ENCODE measurements at regions not wholly inside any gene's neighbourhood (a gene's known extent, or its start where the extent isn't known, plus 50 kb on each side); places are given as distances from the start of the nearest gene placed in this dataset.

DNA sequence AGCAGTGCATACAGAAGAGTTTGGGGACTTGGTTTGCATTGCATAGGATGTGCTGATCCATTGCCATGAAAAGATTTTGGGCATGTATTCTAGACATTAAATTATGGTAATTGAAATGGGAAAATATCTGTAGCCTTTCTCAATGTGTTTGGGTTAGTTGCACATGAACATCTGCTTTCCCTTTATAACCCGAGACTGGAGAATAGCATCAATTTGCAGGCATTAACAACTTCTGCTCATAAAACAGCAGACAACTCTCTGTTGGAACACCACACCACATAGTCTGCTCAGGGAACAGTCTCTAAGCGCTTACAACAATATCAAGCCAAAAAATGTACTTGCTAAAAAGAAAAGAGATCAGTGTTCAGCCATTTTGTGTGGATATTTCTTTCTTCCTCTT is 1391.1 kb upstream of the LRRTM3 start:
- Histone ChIP-seq H3K4me1 (ENCODE audit: control insufficient read depth in 1 of 2, insufficient read depth in 1 of 2, low read depth in 1 of 2, low read length in 1 of 2) (no peaks in the 10 kb centered on the region), H3K27ac (no peak overlapping the region), H3K27me3 (no peaks in the 10 kb centered on the region), H3K36me3 (no peaks in the 10 kb centered on the region), H3K9me3 (no peaks in the 10 kb centered on the region), H3K4me3 (ENCODE audit: low read depth in 1 of 2, low read length in 1 of 2) (no peak overlapping the region)
- TF ChIP-seq, protein P1, sequence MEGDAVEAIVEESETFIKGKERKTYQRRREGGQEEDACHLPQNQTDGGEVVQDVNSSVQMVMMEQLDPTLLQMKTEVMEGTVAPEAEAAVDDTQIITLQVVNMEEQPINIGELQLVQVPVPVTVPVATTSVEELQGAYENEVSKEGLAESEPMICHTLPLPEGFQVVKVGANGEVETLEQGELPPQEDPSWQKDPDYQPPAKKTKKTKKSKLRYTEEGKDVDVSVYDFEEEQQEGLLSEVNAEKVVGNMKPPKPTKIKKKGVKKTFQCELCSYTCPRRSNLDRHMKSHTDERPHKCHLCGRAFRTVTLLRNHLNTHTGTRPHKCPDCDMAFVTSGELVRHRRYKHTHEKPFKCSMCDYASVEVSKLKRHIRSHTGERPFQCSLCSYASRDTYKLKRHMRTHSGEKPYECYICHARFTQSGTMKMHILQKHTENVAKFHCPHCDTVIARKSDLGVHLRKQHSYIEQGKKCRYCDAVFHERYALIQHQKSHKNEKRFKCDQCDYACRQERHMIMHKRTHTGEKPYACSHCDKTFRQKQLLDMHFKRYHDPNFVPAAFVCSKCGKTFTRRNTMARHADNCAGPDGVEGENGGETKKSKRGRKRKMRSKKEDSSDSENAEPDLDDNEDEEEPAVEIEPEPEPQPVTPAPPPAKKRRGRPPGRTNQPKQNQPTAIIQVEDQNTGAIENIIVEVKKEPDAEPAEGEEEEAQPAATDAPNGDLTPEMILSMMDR (IDR thresholded peaks at IDR 0.05) = no peak

DNA sequence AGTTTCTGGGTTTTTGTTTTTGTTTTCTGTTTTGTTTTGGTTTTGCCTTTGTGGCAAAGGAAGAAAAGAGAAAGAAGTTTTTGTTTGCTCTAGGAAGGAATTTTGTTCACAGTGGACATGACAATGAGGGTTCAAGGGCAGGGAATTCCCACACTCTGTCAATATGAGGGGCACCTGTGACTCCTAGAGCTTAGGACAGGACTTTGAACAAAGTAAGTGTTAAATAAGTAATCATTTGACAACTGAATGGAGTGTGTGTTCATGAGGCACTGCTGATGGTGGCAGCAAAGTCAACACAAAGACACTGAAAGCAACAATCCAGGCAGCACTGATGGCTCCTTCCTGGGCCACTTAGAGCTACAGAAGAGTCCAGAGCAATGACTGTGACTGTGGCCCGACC is 1381.1 kb upstream of the LRRTM3 start:
- Histone ChIP-seq H3K4me1 (ENCODE audit: control insufficient read depth in 1 of 2, insufficient read depth in 1 of 2, low read depth in 1 of 2, low read length in 1 of 2) (no peaks in the 10 kb centered on the region), H3K4me3 (ENCODE audit: low read depth in 1 of 2, low read length in 1 of 2) (no peak overlapping the region), H3K27ac (no peak overlapping the region), H3K36me3 (no peaks in the 10 kb centered on the region), H3K9me3 (no peaks in the 10 kb centered on the region), H3K27me3 (no peaks in the 10 kb centered on the region)
- TF ChIP-seq, protein P1 (IDR thresholded peaks at IDR 0.05) = no peak

DNA sequence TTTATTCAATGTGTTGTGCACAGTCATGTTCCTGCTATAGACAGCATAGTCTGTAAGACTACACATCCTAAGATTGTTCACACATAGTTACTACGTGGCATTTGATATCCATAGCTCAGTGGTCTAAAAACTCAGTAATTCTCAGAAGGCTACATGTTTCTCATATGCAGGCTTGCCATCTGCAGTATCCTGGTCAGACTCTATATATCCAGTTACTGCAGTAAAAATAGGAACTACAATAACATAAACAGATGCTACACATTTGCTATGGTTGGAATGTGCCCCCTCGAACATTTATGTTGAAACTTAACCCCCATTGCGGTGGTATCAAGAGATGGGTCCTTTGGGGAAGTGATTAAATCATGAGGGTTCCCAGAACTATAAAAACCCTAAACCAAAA is 1377.8 kb upstream of the LRRTM3 start:
- TF ChIP-seq, protein P1 (IDR thresholded peaks at IDR 0.05) = no peak
- Histone ChIP-seq H3K4me1 (ENCODE audit: control insufficient read depth in 1 of 2, insufficient read depth in 1 of 2, low read depth in 1 of 2, low read length in 1 of 2) (no peaks in the 10 kb centered on the region), H3K27me3 (no peaks in the 10 kb centered on the region), H3K9me3 (no peaks in the 10 kb centered on the region), H3K36me3 (no peaks in the 10 kb centered on the region), H3K4me3 (ENCODE audit: low read depth in 1 of 2, low read length in 1 of 2) (no peak overlapping the region), H3K27ac (no peak overlapping the region)

DNA sequence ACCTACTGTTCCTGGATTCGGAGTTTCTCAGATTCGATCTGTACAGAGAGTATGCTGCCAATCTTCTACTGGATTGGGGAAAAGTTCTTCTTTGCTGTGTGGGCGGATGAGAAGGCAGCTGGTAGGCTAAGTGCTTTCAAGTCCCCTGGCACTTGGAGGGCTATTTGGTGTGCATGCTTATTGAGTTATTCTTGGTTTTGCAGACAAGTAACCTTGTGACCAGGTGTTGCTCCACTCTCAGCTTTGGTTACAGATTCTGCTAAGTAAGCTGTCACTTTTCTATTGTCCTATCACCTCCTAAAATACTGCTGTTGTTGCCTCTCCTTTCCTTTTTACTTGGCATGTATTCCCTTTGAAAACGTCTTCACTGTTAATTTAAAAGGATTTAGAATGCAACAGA is 1375.1 kb upstream of the LRRTM3 start:
- no peaks in the 10 kb centered on the region for H3K4me1 ChIP-seq (ENCODE audit: control insufficient read depth in 1 of 2, insufficient read depth in 1 of 2, low read depth in 1 of 2, low read length in 1 of 2)
- H3K27ac ChIP-seq = no peak overlapping the region
- no peaks in the 10 kb centered on the region for H3K36me3 ChIP-seq
- H3K4me3 ChIP-seq (ENCODE audit: low read depth in 1 of 2, low read length in 1 of 2) = no peak overlapping the region
- TF ChIP-seq, protein P1 (IDR thresholded peaks at IDR 0.05) = no peak
- no peaks in the 10 kb centered on the region for H3K27me3 ChIP-seq
- H3K9me3 ChIP-seq = no peaks in the 10 kb centered on the region

DNA sequence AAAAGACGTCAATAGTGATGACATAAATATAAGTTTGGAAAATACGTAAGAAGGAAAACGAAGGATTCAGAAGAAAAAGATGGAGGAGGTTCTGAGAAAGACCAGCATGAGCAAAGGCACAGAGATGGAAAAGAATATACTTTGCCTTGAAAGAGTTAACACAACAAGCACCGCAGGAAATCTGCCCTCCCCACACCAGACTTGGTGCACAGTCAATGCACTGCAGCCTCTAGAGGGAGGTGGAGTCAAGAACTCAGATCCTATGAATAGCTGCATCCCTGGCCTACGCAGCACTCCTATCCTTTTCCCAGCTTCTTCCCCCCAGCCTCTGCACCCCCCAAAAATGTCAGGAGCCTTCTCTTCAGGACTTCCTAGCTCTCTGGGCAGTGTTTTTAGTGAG is 1370.6 kb upstream of the LRRTM3 start:
- no peak overlapping the region for H3K4me3 ChIP-seq (ENCODE audit: low read depth in 1 of 2, low read length in 1 of 2)
- H3K27ac ChIP-seq = no peak overlapping the region
- no peaks in the 10 kb centered on the region for H3K4me1 ChIP-seq (ENCODE audit: control insufficient read depth in 1 of 2, insufficient read depth in 1 of 2, low read depth in 1 of 2, low read length in 1 of 2)
- TF ChIP-seq, protein P1 (IDR thresholded peaks at IDR 0.05) = no peak
- H3K9me3 ChIP-seq = no peaks in the 10 kb centered on the region
- H3K36me3 ChIP-seq = no peaks in the 10 kb centered on the region
- H3K27me3 ChIP-seq = no peaks in the 10 kb centered on the region

DNA sequence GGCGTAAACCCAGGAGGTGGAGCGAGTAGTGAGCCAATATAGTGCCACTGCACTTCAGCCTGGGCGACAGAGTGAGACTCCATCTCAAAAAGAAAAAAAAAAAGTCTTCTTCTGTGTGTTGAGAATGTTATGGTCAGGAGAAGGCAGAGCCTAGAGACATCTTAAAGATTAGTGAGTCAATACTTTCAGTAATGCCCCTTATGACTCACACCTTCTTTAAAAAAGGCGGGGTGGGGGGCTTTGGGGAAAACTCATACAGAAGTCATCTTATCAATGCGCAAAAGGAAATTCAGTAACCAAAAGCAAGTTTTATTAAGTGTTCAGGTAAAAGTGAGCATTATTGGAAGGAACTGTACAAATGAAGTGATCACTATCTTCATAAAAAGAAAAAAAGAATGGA is 1369.8 kb upstream of the LRRTM3 start:
- Histone ChIP-seq H3K27me3 (no peaks in the 10 kb centered on the region), H3K27ac (no peak overlapping the region), H3K9me3 (no peaks in the 10 kb centered on the region), H3K36me3 (no peaks in the 10 kb centered on the region), H3K4me1 (ENCODE audit: control insufficient read depth in 1 of 2, insufficient read depth in 1 of 2, low read depth in 1 of 2, low read length in 1 of 2) (no peaks in the 10 kb centered on the region), H3K4me3 (ENCODE audit: low read depth in 1 of 2, low read length in 1 of 2) (no peak overlapping the region)
- TF ChIP-seq, protein P1 (IDR thresholded peaks at IDR 0.05) = no peak
